WTC11 (cell line): ENCODE measurements at regions not wholly inside any gene's neighbourhood (a gene's known extent, or its start where the extent isn't known, plus 50 kb on each side); places are given as distances from the start of the nearest gene placed in this dataset.

ENCODE experiments used
- ATAC-seq: fragments of 200-7000 bp; cut with Tn5 transposase; 2 replicates; pipeline ENCODE4 v1.10.0; 2021; ENCODE audit warnings: mild to moderate bottlenecking, moderate library complexity
- CTCF ChIA-PET: fragments of 300-600 bp; sonication (Branson Sonifier 250); formaldehyde crosslinking; loops from one replicate; lab custom pipeline; 2021; ENCODE audit warnings: antibody characterized with exemption; lab: Charles Lee
- POLR2A ChIA-PET: fragments of 350-600 bp; sonication (Branson Sonifier 250); formaldehyde crosslinking; loops from one replicate; lab custom pipeline; 2021; ENCODE audit warnings: antibody characterized with exemption; lab: Charles Lee
- DNase-seq: peaks from one replicate; pipeline ENCODE4 v3.0.0; 2021; ENCODE audit warnings: low spot score
- H3K27ac Mint-ChIP-seq: 2 replicates; pipeline ENCODE4 v1.8.0; 2021; ENCODE audit warnings: mixed read lengths
- H3K27me3 Mint-ChIP-seq: 2 replicates; pipeline ENCODE4 v1.8.0; 2021; ENCODE audit warnings: low read depth, mild to moderate bottlenecking, moderate library complexity, mixed read lengths
- H3K36me3 Mint-ChIP-seq: 2 replicates; pipeline ENCODE4 v1.8.0; 2021; ENCODE audit warnings: mixed read lengths
- H3K4me1 Mint-ChIP-seq: 2 replicates; pipeline ENCODE4 v1.8.0; 2022; ENCODE audit warnings: mixed read lengths
- H3K4me3 Mint-ChIP-seq: 2 replicates; pipeline ENCODE4 v1.8.0; 2021; ENCODE audit warnings: mild to moderate bottlenecking, moderate library complexity, mixed read lengths
- H3K9me3 Mint-ChIP-seq: 2 replicates; pipeline ENCODE4 v1.8.0; 2021; ENCODE audit warnings: mixed read lengths
- ATF3 ChIP-seq: sonication (generic); formaldehyde crosslinking; conservative IDR thresholded peaks from 2 replicates; pipeline ENCODE4 v1.8.1; 2022; ENCODE audit warnings: mild to moderate bottlenecking, missing genetic modification reagents
- E2F4 ChIP-seq: sonication (generic); formaldehyde crosslinking; IDR thresholded peaks from 2 replicates; pipeline ENCODE4 v1.8.1; 2022; ENCODE audit warnings: low read depth, mild to moderate bottlenecking, moderate library complexity, missing genetic modification reagents, borderline replicate concordance
- ELF4 ChIP-seq: sonication (generic); formaldehyde crosslinking; IDR thresholded peaks from 2 replicates; pipeline ENCODE4 v1.8.1; 2022; ENCODE audit warnings: low read depth, mild to moderate bottlenecking, moderate library complexity, missing genetic modification reagents
- FOXJ3 ChIP-seq: sonication (generic); formaldehyde crosslinking; IDR thresholded peaks from 2 replicates; pipeline ENCODE4 v1.9.0; 2021; ENCODE audit warnings: missing genetic modification reagents, mild to moderate bottlenecking, borderline replicate concordance
- FOXP1 ChIP-seq: sonication (generic); formaldehyde crosslinking; IDR thresholded peaks from 2 replicates; pipeline ENCODE4 v1.8.0; 2022; ENCODE audit warnings: missing genetic modification reagents, mild to moderate bottlenecking, moderate library complexity, borderline replicate concordance
- GRHL2 ChIP-seq: fragments of 250-450 bp; sonication (Bioruptor Pico); IDR thresholded peaks from 2 replicates; pipeline ENCODE4 v1.8.0; 2022; ENCODE audit warnings: mild to moderate bottlenecking, moderate library complexity; ENCODE audit not compliant: insufficient replicate concordance, severe bottlenecking
- HMGXB4 ChIP-seq: sonication (generic); formaldehyde crosslinking; IDR thresholded peaks from 2 replicates; pipeline ENCODE4 v1.8.1; 2023; ENCODE audit warnings: mild to moderate bottlenecking, moderate library complexity, missing genetic modification reagents
- IRF1 ChIP-seq: sonication (generic); formaldehyde crosslinking; IDR thresholded peaks from 2 replicates; pipeline ENCODE4 v1.8.0; 2023; ENCODE audit warnings: missing genetic modification reagents
- MAX ChIP-seq: sonication (generic); formaldehyde crosslinking; IDR thresholded peaks from 2 replicates; pipeline ENCODE4 v1.8.0; 2022; ENCODE audit warnings: mild to moderate bottlenecking, missing genetic modification reagents
- NR2C2 ChIP-seq: sonication (generic); formaldehyde crosslinking; IDR thresholded peaks from 2 replicates; pipeline ENCODE4 v1.8.0; 2022; ENCODE audit warnings: mild to moderate bottlenecking, missing genetic modification reagents
- NR3C1 ChIP-seq: sonication (generic); formaldehyde crosslinking; conservative IDR thresholded peaks from 2 replicates; pipeline ENCODE4 v1.8.1; 2023; ENCODE audit warnings: low read depth, mild to moderate bottlenecking, missing genetic modification reagents
- RORB ChIP-seq: fragments of 250-450 bp; sonication (Bioruptor Pico); IDR thresholded peaks from 2 replicates; pipeline ENCODE4 v1.9.0; 2021; ENCODE audit warnings: mild to moderate bottlenecking
- STAT6 ChIP-seq: sonication (generic); formaldehyde crosslinking; conservative IDR thresholded peaks from 2 replicates; pipeline ENCODE4 v1.8.1; 2023; ENCODE audit warnings: mild to moderate bottlenecking, low read depth, missing genetic modification reagents, moderate library complexity
- ZBTB21 ChIP-seq: sonication (generic); formaldehyde crosslinking; IDR thresholded peaks from 2 replicates; pipeline ENCODE4 v1.8.1; 2023; ENCODE audit warnings: mild to moderate bottlenecking, missing genetic modification reagents, borderline replicate concordance
- ZMAT4 ChIP-seq: fragments of 250-450 bp; sonication (Bioruptor Pico); IDR thresholded peaks from 2 replicates; pipeline ENCODE4 v1.9.0; 2021; ENCODE audit warnings: mild to moderate bottlenecking
- ZNF263 ChIP-seq: sonication (generic); formaldehyde crosslinking; IDR thresholded peaks from 2 replicates; pipeline ENCODE4 v1.8.1; 2022; ENCODE audit warnings: low read depth, mild to moderate bottlenecking, moderate library complexity, missing genetic modification reagents
- ZNF281 ChIP-seq: sonication (generic); formaldehyde crosslinking; IDR thresholded peaks from 2 replicates; pipeline ENCODE4 v1.8.0; 2023; ENCODE audit warnings: mild to moderate bottlenecking, missing genetic modification reagents
- ZNF423 ChIP-seq: fragments of 250-450 bp; sonication (Bioruptor Pico); IDR thresholded peaks from 2 replicates; pipeline ENCODE4 v2.1.2; 2022; ENCODE audit warnings: mild to moderate bottlenecking, moderate library complexity
- ZNF532 ChIP-seq: fragments of 250-450 bp; sonication (Bioruptor Pico); IDR thresholded peaks from 2 replicates; pipeline ENCODE4 v1.9.0; 2021; ENCODE audit warnings: mild to moderate bottlenecking, borderline replicate concordance

- TF ChIP-seq ZNF532 (no peak), ZNF423 (no peak), ZBTB21 (CRISPR knock-in tag) (no peak), E2F4 (CRISPR knock-in tag) (no peak), ZNF263 (CRISPR knock-in tag) (no peak), ATF3 (no peak)
Observed at GRCh38 chr22:17307566-17307965, 61.7 kb upstream of the CECR2 start (continued).

GRCh38 chr22:17305076-17305475, 64.2 kb upstream of the CECR2 start:
- ChIA-PET POLR2A (no interaction called here), CTCF (no interaction called here)
- Mint-ChIP-seq H3K9me3 (no peaks in the 10 kb centered on the region), H3K27ac (no peak overlapping the region), H3K36me3 (no peaks in the 10 kb centered on the region), H3K27me3 (no peaks in the 10 kb centered on the region; the same call in 1 of the 2 replicates), H3K4me3 (no peak overlapping the region), H3K4me1 (peaks cover 22% of the 10 kb centered on the region)
- DNase-seq = no peak
- ATAC-seq = no peak
- TF ChIP-seq GRHL2 (CRISPR knock-in tag) (no peak), ELF4 (CRISPR knock-in tag) (no peak), RORB (CRISPR knock-in tag) (no peak), FOXP1 (CRISPR knock-in tag) (no peak), HMGXB4 (no peak), FOXJ3 (no peak), IRF1 (no peak), NR3C1 (CRISPR knock-in tag) (no peak), ATF3 (no peak), ZMAT4 (CRISPR knock-in tag) (no peak), MAX (CRISPR knock-in tag) (no peak), ZNF281 (CRISPR knock-in tag) (no peak), NR2C2 (CRISPR knock-in tag) (no peak), STAT6 (CRISPR knock-in tag) (no peak)
